ENCODE measurements at regions not wholly inside any gene's neighbourhood (a gene's known extent, or its start where the extent isn't known, plus 50 kb on each side); places are given as distances from the start of the nearest gene placed in this dataset.

- TF ChIP-seq, protein P1, sequence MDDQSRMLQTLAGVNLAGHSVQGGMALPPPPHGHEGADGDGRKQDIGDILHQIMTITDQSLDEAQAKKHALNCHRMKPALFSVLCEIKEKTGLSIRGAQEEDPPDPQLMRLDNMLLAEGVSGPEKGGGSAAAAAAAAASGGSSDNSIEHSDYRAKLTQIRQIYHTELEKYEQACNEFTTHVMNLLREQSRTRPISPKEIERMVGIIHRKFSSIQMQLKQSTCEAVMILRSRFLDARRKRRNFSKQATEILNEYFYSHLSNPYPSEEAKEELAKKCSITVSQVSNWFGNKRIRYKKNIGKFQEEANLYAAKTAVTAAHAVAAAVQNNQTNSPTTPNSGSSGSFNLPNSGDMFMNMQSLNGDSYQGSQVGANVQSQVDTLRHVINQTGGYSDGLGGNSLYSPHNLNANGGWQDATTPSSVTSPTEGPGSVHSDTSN (IDR thresholded peaks at IDR 0.05), result peak; percentile 7; the same call in 1 of the 2 replicates
- TF ChIP-seq TAF1 (IDR thresholded peaks at IDR 0.05; ENCODE audit: borderline replicate concordance, low read depth, low read length) (no peak), RCOR1 (IDR thresholded peaks at IDR 0.05; ENCODE audit: low read length) (no peak), EZH2phosphoT487 (IDR thresholded peaks at IDR 0.05; ENCODE audit: borderline replicate concordance, low read depth) (no peak), TCF12 (IDR thresholded peaks at IDR 0.05) (peak; percentile 16; the same call in 1 of the 2 replicates), CHD2 (IDR thresholded peaks at IDR 0.05; ENCODE audit: low read length, partially characterized antibody) (no peak)
- TF ChIP-seq, protein P2, sequence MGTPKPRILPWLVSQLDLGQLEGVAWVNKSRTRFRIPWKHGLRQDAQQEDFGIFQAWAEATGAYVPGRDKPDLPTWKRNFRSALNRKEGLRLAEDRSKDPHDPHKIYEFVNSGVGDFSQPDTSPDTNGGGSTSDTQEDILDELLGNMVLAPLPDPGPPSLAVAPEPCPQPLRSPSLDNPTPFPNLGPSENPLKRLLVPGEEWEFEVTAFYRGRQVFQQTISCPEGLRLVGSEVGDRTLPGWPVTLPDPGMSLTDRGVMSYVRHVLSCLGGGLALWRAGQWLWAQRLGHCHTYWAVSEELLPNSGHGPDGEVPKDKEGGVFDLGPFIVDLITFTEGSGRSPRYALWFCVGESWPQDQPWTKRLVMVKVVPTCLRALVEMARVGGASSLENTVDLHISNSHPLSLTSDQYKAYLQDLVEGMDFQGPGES (IDR thresholded peaks at IDR 0.05; ENCODE audit: low read depth, low read length), result no peak
Observed at GRCh38 chr11:29328961-29329441, 687.8 kb downstream of the KCNA4 start (continued).

GRCh38 chr11:29327891-29328290, 688.9 kb downstream of the KCNA4 start:
- no peaks in the 10 kb centered on the region for H3K36me3 ChIP-seq (replicated peaks in 1 of 2; ENCODE audit: control insufficient read depth in 1 of 2, insufficient read depth in 2 of 2, low read length in 1 of 2)
- ChIA-PET POLR2A (no interaction called here), CTCF (interaction anchor here (0.6 to 3.3 kb wide), 5 partner anchors 9 to 1629 kb away, joined by 3 to 29 read pairs (median 4); partner anchors contain the start of gene BDNF)
- H2AFZ ChIP-seq (ENCODE audit: low read depth), result peak overlapping the region; percentile 44; the same call in 1 of the 2 replicates
- H3K9ac ChIP-seq, result peak overlapping the region; percentile 19; the same call in 1 of the 2 replicates
- H3K27me3 ChIP-seq (ENCODE audit: insufficient read depth), result no peaks in the 10 kb centered on the region
- no peaks in the 10 kb centered on the region for H3K79me2 ChIP-seq (ENCODE audit: insufficient read depth)
- no peaks in the 10 kb centered on the region for H3K9me2 ChIP-seq
- WGBS (ENCODE audit: low lambda C conversion rate), result 78% methylated on average over 4 of the region's 4 CpGs
- no peaks in the 10 kb centered on the region for H4K20me1 ChIP-seq (ENCODE audit: insufficient read depth)
- H3K4me2 ChIP-seq, result no peak overlapping the region
- no peak overlapping the region for H3K4me3 ChIP-seq (ENCODE audit: low read depth in 2 of 2, low read length in 1 of 2)
- peak overlapping the region in 1 of 2 experiments; percentile 55; a peak in 2 of 4 replicates for H3K27ac ChIP-seq (ENCODE audit: low read depth in 2 of 2, low read length in 1 of 2)
- no peaks in the 10 kb centered on the region for H3K9me3 ChIP-seq
- H3F3A ChIP-seq (replicated peaks; ENCODE audit: insufficient read depth), result peaks cover 26% of the 10 kb centered on the region
- TF ChIP-seq GABPA (IDR thresholded peaks at IDR 0.05; ENCODE audit: low read depth) (no peak), REST (IDR thresholded peaks at IDR 0.05; ENCODE audit: low read depth, low read length) (no peak), MAX (IDR thresholded peaks at IDR 0.05; ENCODE audit: low read depth) (peak; percentile 23; the same call in 1 of the 2 replicates), TCF12 (IDR thresholded peaks at IDR 0.05) (peak; percentile 33), GATA2 (CRISPR knock-in tag; IDR thresholded peaks at IDR 0.05) (no peak)
- H3K4me1 ChIP-seq (ENCODE audit: control insufficient read depth in 1 of 2, insufficient read depth in 2 of 2, low read depth in 1 of 2, low read length in 1 of 2), result peaks cover 0 to 28% of the 10 kb centered on the region in 2 experiments; a peak in 1 of 4 replicates
- DNase-seq, result no peak
